IPS DF 19.7 (cell line): ENCODE measurements at regions not wholly inside any gene's neighbourhood (a gene's known extent, or its start where the extent isn't known, plus 50 kb on each side); places are given as distances from the start of the nearest gene placed in this dataset.
"Not testable (repeated sequence)": the region's sequence is repeated elsewhere in the genome, so short reads cannot be mapped to it uniquely, and the experiment has no call there.

Experiments
- DNase-seq: peaks from one replicate; pipeline ENCODE4 v3.0.0-alpha.2; 2013; ENCODE audit warnings: low read depth, low spot score

- DNase-seq, result no peak
Measured at GRCh38 chr5:157990583-157991181, 131.7 kb upstream of the CLINT1 start.

- DNase-seq, result no peak
Measured at GRCh38 chr5:157989296-157989695, 130.4 kb upstream of the CLINT1 start.

GRCh38 chr5:157987259-157987658 lies 128.3 kb upstream of the CLINT1 start:
- no peak for DNase-seq

- DNase-seq, result no peak
Measured at GRCh38 chr5:157986431-157986990, 127.6 kb upstream of the CLINT1 start.

GRCh38 chr5:157984611-157985010 lies 125.7 kb upstream of the CLINT1 start:
- no peak for DNase-seq

- DNase-seq, result no peak
Measured at GRCh38 chr5:157983906-157984551, 125.1 kb upstream of the CLINT1 start.

GRCh38 chr5:157978061-157978460 lies 119.1 kb upstream of the CLINT1 start:
- DNase-seq, result no peak

- DNase-seq, result no peak
Measured at GRCh38 chr5:157976429-157976828, 117.5 kb upstream of the CLINT1 start.

- DNase-seq, result no peak
Measured at GRCh38 chr5:157972579-157972978, 113.6 kb upstream of the CLINT1 start.

GRCh38 chr5:157971571-157972216 lies 112.7 kb upstream of the CLINT1 start:
- no peak for DNase-seq

- DNase-seq, result not testable (repeated sequence)
Measured at GRCh38 chr5:157968570-157968969, 109.6 kb upstream of the CLINT1 start.

- peak; percentile 59 for DNase-seq
Measured at GRCh38 chr5:157965989-157966388, 107.0 kb upstream of the CLINT1 start.

- DNase-seq, result peak; percentile 63
Measured at GRCh38 chr5:157965040-157965678, 106.2 kb upstream of the CLINT1 start.

GRCh38 chr5:157963761-157964160 lies 104.8 kb upstream of the CLINT1 start:
- DNase-seq, result no peak

GRCh38 chr5:157963244-157963643 lies 104.3 kb upstream of the CLINT1 start:
- DNase-seq, result no peak

- not testable (repeated sequence) for DNase-seq
Measured at GRCh38 chr5:157962686-157963085, 103.7 kb upstream of the CLINT1 start.

- DNase-seq, result no peak
Measured at GRCh38 chr5:157961896-157962590, 103.1 kb upstream of the CLINT1 start.

- DNase-seq, result no peak
Measured at GRCh38 chr5:157961176-157961575, 102.2 kb upstream of the CLINT1 start.

- DNase-seq, result no peak
Measured at GRCh38 chr5:157959370-157959769, 100.4 kb upstream of the CLINT1 start.

- no peak for DNase-seq
Measured at GRCh38 chr5:157956271-157956885, 97.4 kb upstream of the CLINT1 start.

GRCh38 chr5:157955541-157956172 lies 96.7 kb upstream of the CLINT1 start:
- no peak for DNase-seq
